ENCODE measurements at regions not wholly inside any gene's neighbourhood (a gene's known extent, or its start where the extent isn't known, plus 50 kb on each side); places are given as distances from the start of the nearest gene placed in this dataset.

- TF ChIP-seq TOX (CRISPR knock-in tag; IDR thresholded peaks at IDR 0.05; ENCODE audit: borderline replicate concordance) (no peak), SNAI2 (CRISPR knock-in tag; IDR thresholded peaks at IDR 0.05) (no peak), ZNF8 (CRISPR knock-in tag; IDR thresholded peaks at IDR 0.05) (no peak), CSDC2 (CRISPR knock-in tag; IDR thresholded peaks at IDR 0.05) (no peak), ZC3H10 (CRISPR knock-in tag; IDR thresholded peaks at IDR 0.05) (no peak)
- TF ChIP-seq, protein P1, sequence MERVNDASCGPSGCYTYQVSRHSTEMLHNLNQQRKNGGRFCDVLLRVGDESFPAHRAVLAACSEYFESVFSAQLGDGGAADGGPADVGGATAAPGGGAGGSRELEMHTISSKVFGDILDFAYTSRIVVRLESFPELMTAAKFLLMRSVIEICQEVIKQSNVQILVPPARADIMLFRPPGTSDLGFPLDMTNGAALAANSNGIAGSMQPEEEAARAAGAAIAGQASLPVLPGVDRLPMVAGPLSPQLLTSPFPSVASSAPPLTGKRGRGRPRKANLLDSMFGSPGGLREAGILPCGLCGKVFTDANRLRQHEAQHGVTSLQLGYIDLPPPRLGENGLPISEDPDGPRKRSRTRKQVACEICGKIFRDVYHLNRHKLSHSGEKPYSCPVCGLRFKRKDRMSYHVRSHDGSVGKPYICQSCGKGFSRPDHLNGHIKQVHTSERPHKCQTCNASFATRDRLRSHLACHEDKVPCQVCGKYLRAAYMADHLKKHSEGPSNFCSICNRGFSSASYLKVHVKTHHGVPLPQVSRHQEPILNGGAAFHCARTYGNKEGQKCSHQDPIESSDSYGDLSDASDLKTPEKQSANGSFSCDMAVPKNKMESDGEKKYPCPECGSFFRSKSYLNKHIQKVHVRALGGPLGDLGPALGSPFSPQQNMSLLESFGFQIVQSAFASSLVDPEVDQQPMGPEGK (CRISPR knock-in tag; IDR thresholded peaks at IDR 0.05; ENCODE audit: borderline replicate concordance): no peak
- TF ChIP-seq, protein P2, sequence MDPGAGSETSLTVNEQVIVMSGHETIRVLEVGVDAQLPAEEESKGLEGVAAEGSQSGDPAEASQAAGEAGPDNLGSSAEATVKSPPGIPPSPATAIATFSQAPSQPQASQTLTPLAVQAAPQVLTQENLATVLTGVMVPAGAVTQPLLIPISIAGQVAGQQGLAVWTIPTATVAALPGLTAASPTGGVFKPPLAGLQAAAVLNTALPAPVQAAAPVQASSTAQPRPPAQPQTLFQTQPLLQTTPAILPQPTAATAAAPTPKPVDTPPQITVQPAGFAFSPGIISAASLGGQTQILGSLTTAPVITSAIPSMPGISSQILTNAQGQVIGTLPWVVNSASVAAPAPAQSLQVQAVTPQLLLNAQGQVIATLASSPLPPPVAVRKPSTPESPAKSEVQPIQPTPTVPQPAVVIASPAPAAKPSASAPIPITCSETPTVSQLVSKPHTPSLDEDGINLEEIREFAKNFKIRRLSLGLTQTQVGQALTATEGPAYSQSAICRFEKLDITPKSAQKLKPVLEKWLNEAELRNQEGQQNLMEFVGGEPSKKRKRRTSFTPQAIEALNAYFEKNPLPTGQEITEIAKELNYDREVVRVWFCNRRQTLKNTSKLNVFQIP (CRISPR knock-in tag; IDR thresholded peaks at IDR 0.05; ENCODE audit: borderline replicate concordance, low read depth): no peak
- TF ChIP-seq, protein P3, sequence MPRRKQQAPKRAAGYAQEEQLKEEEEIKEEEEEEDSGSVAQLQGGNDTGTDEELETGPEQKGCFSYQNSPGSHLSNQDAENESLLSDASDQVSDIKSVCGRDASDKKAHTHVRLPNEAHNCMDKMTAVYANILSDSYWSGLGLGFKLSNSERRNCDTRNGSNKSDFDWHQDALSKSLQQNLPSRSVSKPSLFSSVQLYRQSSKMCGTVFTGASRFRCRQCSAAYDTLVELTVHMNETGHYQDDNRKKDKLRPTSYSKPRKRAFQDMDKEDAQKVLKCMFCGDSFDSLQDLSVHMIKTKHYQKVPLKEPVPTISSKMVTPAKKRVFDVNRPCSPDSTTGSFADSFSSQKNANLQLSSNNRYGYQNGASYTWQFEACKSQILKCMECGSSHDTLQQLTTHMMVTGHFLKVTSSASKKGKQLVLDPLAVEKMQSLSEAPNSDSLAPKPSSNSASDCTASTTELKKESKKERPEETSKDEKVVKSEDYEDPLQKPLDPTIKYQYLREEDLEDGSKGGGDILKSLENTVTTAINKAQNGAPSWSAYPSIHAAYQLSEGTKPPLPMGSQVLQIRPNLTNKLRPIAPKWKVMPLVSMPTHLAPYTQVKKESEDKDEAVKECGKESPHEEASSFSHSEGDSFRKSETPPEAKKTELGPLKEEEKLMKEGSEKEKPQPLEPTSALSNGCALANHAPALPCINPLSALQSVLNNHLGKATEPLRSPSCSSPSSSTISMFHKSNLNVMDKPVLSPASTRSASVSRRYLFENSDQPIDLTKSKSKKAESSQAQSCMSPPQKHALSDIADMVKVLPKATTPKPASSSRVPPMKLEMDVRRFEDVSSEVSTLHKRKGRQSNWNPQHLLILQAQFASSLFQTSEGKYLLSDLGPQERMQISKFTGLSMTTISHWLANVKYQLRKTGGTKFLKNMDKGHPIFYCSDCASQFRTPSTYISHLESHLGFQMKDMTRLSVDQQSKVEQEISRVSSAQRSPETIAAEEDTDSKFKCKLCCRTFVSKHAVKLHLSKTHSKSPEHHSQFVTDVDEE (CRISPR knock-in tag; IDR thresholded peaks at IDR 0.05): no peak
These were observed 602.2 kb downstream of the GALR1 start for GRCh38 chr18:77851802-77852201.

GRCh38 chr18:77853859-77854258 lies 604.2 kb downstream of the GALR1 start:
- no peak for TF ChIP-seq ARNTL (CRISPR knock-in tag; IDR thresholded peaks at IDR 0.05; ENCODE audit: borderline replicate concordance, low read depth)
- TF ChIP-seq, protein P2 (CRISPR knock-in tag; IDR thresholded peaks at IDR 0.05; ENCODE audit: borderline replicate concordance, low read depth): no peak
- TF ChIP-seq ZC3H10 (CRISPR knock-in tag; IDR thresholded peaks at IDR 0.05): no peak
- no peak for TF ChIP-seq TOX (CRISPR knock-in tag; IDR thresholded peaks at IDR 0.05; ENCODE audit: borderline replicate concordance)
- no peak for TF ChIP-seq ZNF70 (CRISPR knock-in tag; IDR thresholded peaks at IDR 0.05)
- TF ChIP-seq, protein P1 (CRISPR knock-in tag; IDR thresholded peaks at IDR 0.05; ENCODE audit: borderline replicate concordance): no peak
- no peak for ATAC-seq

More at GRCh38 chr18:77851802-77852201, 602.2 kb downstream of the GALR1 start:
- no peak for ATAC-seq

GRCh38 chr18:77857678-77858655 lies 608.3 kb downstream of the GALR1 start:
- ATAC-seq: no peak
- TF ChIP-seq ZC3H10 (CRISPR knock-in tag; IDR thresholded peaks at IDR 0.05): no peak
- TF ChIP-seq, protein P3 (CRISPR knock-in tag; IDR thresholded peaks at IDR 0.05): no peak
- no peak for TF ChIP-seq ZNF70 (CRISPR knock-in tag; IDR thresholded peaks at IDR 0.05)
- TF ChIP-seq ZFP30 (CRISPR knock-in tag; IDR thresholded peaks at IDR 0.05): no peak
- no peak for TF ChIP-seq CSDC2 (CRISPR knock-in tag; IDR thresholded peaks at IDR 0.05)
- no peak for TF ChIP-seq GLIS3 (CRISPR knock-in tag; IDR thresholded peaks at IDR 0.05)
- TF ChIP-seq ESRRG (CRISPR knock-in tag; IDR thresholded peaks at IDR 0.05): no peak
- TF ChIP-seq ARNTL (CRISPR knock-in tag; IDR thresholded peaks at IDR 0.05; ENCODE audit: borderline replicate concordance, low read depth): no peak
- TF ChIP-seq TCF4 (CRISPR knock-in tag; IDR thresholded peaks at IDR 0.05; ENCODE audit: borderline replicate concordance): no peak
- TF ChIP-seq TOX (CRISPR knock-in tag; IDR thresholded peaks at IDR 0.05; ENCODE audit: borderline replicate concordance): no peak
- no peak for TF ChIP-seq ZFP3 (CRISPR knock-in tag; IDR thresholded peaks at IDR 0.05)
- TF ChIP-seq PPARA (CRISPR knock-in tag; IDR thresholded peaks at IDR 0.05; ENCODE audit: borderline replicate concordance): no peak
- TF ChIP-seq CSRNP3 (CRISPR knock-in tag; IDR thresholded peaks at IDR 0.05): no peak
- no peak for TF ChIP-seq ZNF565 (CRISPR knock-in tag; conservative IDR thresholded peaks at IDR 0.05; ENCODE audit: low read depth)
